GM18519 (cell line): ENCODE measurements at regions not wholly inside any gene's neighbourhood (a gene's known extent, or its start where the extent isn't known, plus 50 kb on each side); places are given as distances from the start of the nearest gene placed in this dataset.

Experiments used
- ATAC-seq: cut with Tn5 transposase; IDR thresholded peaks from one replicate; pipeline ENCODE4 v1.9.1; 2021; ENCODE audit warnings: mild to moderate bottlenecking, moderate library complexity; ENCODE audit not compliant: unreplicated experiment, low FRiP score

DNA sequence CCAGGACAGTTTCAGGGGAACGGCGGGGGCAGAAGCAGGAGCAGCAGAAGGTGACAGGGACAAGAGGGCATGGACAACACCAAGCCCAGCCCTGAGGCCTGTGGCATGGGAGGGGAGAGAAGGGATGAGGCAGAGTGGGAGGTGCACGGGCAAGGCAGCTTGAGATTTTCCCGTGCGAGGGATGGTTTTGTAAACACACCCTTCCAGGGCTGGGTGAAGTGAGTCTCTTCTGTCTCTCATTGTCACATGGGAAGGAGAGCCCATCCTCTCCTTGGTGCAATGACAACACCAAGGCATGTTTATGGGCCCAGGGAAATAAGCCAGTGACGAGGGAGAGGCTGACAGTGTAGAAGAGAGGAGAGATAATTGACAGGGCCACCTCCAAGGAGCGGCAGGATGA lies 69.6 kb upstream of the RIOK3 start:
- no peak for ATAC-seq

DNA sequence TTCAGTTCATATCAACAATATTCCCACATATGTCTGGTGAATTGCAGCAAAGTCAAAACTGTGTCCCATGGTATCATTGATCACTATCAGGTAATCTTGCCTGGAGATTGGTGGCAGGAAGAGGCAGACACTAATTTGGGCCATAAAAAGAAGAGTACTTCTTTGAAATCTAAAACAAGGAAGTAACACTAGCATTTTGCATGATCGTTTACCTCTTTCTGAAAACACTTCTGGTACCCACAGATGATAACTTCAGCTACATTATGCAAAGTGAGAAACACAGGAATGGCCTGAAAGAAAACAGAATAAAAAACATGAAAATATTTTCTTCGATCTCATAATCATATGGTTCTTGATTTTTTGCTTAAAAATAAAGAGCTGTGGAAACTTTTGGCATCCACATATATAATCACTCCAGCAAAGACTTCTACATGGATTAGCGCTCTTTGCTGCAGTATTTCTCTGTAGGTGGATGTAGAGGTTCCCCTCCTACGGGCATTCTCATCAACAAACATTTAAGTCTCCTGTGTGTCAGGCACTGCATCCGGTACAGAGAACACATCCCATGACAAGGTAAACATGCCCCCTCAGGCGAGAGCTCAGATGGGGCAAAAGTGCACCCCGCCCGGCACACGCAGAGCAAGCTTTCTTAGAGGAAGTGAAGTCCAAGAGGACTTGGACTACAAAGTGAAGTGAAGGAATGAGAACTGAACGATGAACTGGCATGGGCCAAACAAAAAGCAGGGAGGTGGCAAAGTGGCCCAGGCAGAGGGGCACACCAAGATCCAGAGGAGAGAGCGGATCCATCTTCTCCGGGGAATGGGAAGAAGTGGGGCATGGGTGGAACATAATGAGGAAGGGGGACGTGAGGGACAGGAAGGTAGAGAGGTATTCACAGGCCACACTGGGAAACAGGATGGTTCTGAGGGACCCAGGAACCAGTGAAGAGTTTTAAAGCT lies 68.0 kb upstream of the RIOK3 start:
- no peak for ATAC-seq

DNA sequence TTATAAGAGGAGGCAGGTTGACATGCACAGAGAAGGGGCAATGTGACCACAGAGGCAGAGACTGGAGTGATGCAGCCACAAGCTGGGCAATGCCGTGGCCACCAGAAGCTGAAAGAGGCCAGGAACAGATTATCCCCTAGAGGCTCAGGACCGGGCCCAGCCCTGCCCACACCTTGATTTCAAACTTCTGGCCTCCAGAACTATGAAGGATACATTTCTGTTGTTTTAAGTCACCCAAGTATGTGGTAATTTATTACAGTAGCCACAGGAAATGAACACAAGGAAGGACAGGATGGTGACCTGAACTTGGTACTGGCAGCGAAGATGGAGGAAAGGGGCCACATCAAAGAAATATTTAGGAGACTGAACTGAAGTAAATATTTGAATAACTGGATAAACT lies 66.8 kb upstream of the RIOK3 start:
- no peak for ATAC-seq

DNA sequence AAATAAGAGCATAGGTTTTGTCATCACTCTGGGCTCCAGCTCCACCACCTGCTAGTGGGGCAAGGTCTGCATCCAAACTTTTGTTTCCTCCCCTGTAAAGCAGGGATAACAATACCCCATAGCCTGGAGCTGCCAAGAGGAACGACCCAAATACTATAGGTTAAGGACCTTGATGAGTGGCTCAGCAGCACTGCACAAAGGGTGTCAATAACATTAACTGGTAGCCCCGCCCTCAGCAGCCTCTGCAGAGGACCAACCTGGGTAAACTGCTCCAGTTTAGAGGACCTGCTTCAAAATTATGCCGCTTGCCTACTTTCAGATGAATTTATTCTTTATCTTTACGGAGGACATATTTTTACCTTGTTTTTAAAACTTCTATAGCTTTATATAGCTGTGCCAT lies 65.8 kb upstream of the RIOK3 start:
- no peak for ATAC-seq

DNA sequence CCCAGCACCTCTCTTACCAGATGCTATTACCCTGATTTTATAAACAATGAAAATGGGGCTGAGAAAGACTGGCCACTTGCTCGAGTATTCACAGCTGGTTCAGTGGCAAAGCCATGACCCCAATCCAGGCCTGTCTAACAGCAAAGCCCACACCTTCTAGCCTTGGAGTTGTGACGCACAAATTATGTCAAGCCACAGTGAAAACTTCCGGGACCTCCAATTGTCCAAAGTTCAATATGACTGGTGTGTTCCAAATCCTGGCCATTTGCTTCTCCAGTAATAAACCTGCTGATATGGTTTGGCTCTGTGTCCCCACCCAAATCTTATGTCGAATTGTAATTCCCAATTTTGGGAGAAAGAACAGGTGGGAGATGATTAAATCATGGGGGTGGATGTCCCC lies 64.7 kb upstream of the RIOK3 start:
- no peak for ATAC-seq

DNA sequence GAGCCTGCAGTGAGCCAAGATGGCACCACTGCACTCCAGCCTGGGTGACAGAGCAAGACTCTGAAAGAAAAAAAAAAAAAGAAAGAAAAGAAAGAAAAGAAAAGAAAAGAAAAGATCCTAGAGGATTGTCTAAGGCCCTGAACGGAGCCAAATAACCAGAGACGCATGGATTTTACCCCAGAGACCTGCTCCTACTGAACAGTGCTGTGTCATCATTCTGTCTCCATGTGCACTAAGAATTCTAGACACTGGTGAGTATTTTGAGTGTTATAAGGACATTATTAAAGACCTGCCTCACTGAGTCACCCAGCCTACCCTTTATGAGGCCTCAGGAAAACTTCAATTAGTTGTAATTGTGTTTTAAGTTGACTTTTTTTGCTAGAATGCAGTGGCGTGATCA lies 61.9 kb upstream of the RIOK3 start:
- ATAC-seq, result no peak

DNA sequence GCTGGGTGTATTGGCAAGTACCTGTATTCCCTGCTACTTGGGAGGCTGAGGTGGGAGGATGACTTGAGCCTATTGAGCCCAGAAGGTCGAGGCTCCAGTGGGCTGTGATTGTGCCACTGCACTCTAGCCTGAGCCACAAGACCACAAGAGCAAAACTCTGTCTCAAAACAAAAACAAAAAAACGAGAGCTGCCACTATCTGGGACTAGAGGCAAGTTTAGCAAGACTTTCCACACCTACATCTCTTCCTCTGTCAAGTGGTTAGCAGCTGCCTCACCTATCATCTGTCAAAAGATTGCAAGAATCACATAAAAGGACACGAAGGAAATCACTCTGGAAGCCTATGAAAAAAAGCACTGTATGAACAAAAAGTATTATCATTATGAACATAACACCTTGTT lies 55.2 kb upstream of the RIOK3 start:
- no peak for ATAC-seq

DNA sequence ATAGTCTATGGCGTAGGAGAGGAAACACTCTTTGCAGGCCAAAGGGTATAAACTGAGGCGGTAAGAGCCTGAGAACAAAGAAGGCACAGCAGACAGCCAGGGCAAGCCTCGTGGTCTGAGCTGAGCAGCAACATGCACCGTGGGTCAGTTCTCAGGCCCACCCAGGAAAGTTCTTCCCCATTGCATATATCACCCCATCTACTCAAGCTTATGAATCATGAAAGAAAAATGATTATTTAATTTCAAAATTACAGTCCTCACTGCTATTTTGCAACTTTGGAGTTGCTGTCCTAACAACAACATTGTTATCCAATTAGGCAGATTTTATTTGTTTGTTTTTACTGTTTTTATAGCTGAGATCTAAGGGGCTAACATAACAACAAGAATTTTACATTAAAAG lies 54.7 kb upstream of the RIOK3 start:
- ATAC-seq, result no peak

DNA sequence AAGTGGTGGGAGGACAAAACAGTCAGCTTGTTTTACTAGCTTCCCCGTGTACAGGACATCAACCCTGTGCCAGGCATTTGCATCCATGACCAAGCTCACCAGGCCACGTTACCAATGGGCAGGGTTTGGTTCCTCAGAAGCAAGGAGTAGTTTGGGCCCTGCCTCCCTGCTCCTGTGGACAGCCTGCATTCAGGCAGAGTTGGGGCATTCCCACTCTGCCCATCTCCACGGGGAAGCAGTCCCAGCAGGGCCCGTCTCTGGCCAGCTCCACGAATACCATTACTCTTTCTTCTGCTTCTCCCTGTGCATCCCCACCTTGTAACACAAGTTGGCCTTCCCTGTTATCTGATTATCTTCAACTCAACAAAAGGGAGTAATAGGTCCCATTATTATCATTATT lies 54.0 kb upstream of the RIOK3 start:
- ATAC-seq, result no peak

DNA sequence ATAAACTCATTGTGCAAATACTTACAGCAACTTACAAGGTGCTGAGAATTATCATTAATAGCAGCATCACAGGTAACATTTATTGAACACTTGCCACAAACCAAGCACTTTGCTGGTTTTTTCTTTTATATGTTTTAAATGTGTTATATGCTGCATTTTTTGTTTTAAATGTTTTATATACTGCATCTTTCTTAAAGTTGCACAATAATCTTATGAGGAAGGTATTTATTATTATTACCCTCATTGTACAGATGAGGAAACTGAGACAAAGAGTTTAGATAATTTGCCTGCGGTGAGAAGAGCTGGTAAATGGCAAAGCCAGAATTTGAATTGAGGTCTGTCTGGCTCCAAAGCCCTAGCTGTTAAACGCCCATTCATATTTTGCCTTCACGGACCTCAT lies 52.2 kb upstream of the RIOK3 start:
- ATAC-seq, result no peak

DNA sequence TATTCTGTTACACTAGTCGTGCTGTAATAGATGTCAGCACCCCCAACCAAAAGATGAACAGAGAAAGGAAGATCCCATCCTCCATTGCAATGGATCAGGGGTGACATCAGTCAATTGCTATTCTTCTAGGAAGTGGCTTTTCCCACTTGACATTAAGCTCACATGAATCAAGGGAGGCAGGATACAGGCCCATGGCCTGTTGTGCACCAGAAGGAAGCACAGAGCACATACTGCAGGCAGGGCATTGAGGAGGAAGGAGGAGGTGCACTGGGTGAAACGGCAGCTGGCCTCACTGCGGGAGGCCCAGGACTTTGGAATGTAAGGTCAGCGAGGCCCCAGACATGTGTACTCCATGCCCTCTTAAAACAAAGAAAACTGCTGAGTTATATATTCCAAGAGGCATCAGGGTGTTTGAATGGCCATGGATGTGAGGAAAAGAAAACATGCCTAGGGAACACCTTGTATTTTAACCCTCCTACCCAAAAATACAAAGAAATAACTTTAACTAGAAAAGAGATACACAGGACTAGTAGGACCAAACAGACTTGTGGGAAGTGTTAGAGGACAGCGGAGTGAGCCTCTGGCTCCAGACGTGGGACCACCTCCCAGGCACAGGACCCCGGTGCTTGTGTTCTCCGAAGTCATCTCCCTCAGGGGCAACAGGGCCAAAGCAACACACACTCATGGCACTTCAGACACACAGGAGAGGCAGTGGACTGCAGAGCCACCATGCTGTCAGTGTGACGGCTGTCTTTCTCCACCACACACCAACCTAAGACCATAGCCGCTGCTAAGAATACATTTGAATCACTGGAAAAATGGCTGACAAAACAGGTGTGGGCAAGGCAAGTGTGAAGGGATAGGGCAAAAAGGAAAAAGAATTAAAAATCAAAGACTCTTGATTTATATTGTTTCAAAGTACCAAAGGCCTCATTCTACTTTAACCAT lies 51.4 kb upstream of the RIOK3 start:
- ATAC-seq, result no peak
